Hepatocyte (in vitro differentiated cells): ENCODE measurements at regions not wholly inside any gene's neighbourhood (a gene's known extent, or its start where the extent isn't known, plus 50 kb on each side); places are given as distances from the start of the nearest gene placed in this dataset.

ENCODE experiments used
- DNase-seq: peaks from one replicate; pipeline ENCODE4 v3.0.0-alpha.2; 2016; ENCODE audit warnings: low spot score
- H2AFZ ChIP-seq: fragments of 200-600 bp; sonication (generic); 2 replicates; pipeline ENCODE4 v1.6.0; 2016; ENCODE audit warnings: antibody characterized with exemption, mild to moderate bottlenecking
- H3K27ac ChIP-seq: fragments of 200-600 bp; sonication (generic); 2 replicates; pipeline ENCODE4 v1.5.1; 2016; ENCODE audit warnings: mild to moderate bottlenecking
- H3K27me3 ChIP-seq: fragments of 200-600 bp; sonication (generic); 2 replicates; pipeline ENCODE4 v1.6.1; 2016
- H3K36me3 ChIP-seq: fragments of 200-600 bp; sonication (generic); replicated peaks from 2 replicates; pipeline ENCODE4 v1.5.1; 2016; ENCODE audit warnings: low read depth; ENCODE audit not compliant: insufficient read depth
- H3K4me1 ChIP-seq: fragments of 200-600 bp; sonication (generic); 2 replicates; pipeline ENCODE4 v1.5.1; 2016; ENCODE audit warnings: mild to moderate bottlenecking, moderate library complexity; ENCODE audit not compliant: insufficient read depth
- H3K4me2 ChIP-seq: fragments of 200-600 bp; sonication (generic); 2 replicates; pipeline ENCODE4 v1.6.0; 2016
- H3K4me3 ChIP-seq: fragments of 200-600 bp; sonication (generic); 2 replicates; pipeline ENCODE4 v1.5.1; 2016; ENCODE audit warnings: mild to moderate bottlenecking
- H3K79me2 ChIP-seq: fragments of 200-600 bp; sonication (generic); 2 replicates; pipeline ENCODE4 v1.6.0; 2017; ENCODE audit warnings: mild to moderate bottlenecking
- H3K9me2 ChIP-seq: fragments of 200-600 bp; sonication (generic); replicated peaks from 2 replicates; pipeline ENCODE4 v1.6.0; 2017; ENCODE audit warnings: mild to moderate bottlenecking; ENCODE audit not compliant: insufficient read depth
- H3K9me3 ChIP-seq: fragments of 200-600 bp; sonication (generic); 2 replicates; pipeline ENCODE4 v1.5.1; 2016; ENCODE audit warnings: low read depth, mild to moderate bottlenecking
- H4K20me1 ChIP-seq: fragments of 200-600 bp; sonication (generic); 2 replicates; pipeline ENCODE4 v1.6.0; 2016; ENCODE audit warnings: mild to moderate bottlenecking; ENCODE audit not compliant: insufficient read depth, poor library complexity, severe bottlenecking
- EZH2 ChIP-seq: fragments of 200-600 bp; sonication (generic); IDR thresholded peaks from 2 replicates; pipeline ENCODE4 v1.6.1; 2016; ENCODE audit warnings: antibody characterized with exemption, mild to moderate bottlenecking, borderline replicate concordance
- EZH2phosphoT487 ChIP-seq: fragments of 200-600 bp; sonication (generic); IDR thresholded peaks from one replicate; pipeline ENCODE4 v1.6.1; 2018; ENCODE audit warnings: antibody characterized with exemption, mild to moderate bottlenecking, low read depth, moderate library complexity; ENCODE audit not compliant: unreplicated experiment, severe bottlenecking
- WGBS: methylation state at CpG from one replicate; pipeline ENCODE4 v1.1.6; 2016; ENCODE audit warnings: low lambda C conversion rate; ENCODE audit errors: missing lambda C conversion rate; 5-methylcytosine and 5-hydroxymethylcytosine counted together
- TF ChIP-seq, protein P1 (sequence below): fragments of 200-600 bp; sonication (generic); IDR thresholded peaks from 2 replicates; pipeline ENCODE4 v1.5.1; 2016; ENCODE audit warnings: antibody characterized with exemption, mild to moderate bottlenecking; ENCODE audit not compliant: poor library complexity

DNA sequence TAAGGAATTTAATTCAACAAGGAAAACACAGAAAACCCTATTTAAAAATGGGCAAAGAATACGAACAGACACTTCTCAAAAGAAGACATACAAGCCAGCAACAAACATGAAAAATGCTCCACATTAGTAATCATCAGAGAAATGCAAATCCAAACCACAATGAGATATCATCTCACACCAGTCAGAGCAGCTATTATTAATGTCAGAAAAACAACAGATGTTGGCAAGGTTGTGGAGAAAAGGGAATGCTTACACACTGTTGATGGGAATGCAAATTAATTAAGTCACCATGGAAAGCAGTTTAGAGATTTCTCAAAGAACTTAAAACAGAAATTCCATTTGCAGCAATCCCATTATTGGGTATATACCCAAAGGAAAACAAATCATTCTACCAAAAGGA, 55.2 kb downstream of the GCC1 start:
- no peak for DNase-seq
- H3K27ac ChIP-seq, result no peak overlapping the region
- no peaks in the 10 kb centered on the region for H3K9me2 ChIP-seq
- no peak for TF ChIP-seq EZH2phosphoT487
- TF ChIP-seq, protein P1, sequence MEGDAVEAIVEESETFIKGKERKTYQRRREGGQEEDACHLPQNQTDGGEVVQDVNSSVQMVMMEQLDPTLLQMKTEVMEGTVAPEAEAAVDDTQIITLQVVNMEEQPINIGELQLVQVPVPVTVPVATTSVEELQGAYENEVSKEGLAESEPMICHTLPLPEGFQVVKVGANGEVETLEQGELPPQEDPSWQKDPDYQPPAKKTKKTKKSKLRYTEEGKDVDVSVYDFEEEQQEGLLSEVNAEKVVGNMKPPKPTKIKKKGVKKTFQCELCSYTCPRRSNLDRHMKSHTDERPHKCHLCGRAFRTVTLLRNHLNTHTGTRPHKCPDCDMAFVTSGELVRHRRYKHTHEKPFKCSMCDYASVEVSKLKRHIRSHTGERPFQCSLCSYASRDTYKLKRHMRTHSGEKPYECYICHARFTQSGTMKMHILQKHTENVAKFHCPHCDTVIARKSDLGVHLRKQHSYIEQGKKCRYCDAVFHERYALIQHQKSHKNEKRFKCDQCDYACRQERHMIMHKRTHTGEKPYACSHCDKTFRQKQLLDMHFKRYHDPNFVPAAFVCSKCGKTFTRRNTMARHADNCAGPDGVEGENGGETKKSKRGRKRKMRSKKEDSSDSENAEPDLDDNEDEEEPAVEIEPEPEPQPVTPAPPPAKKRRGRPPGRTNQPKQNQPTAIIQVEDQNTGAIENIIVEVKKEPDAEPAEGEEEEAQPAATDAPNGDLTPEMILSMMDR, result no peak
- TF ChIP-seq EZH2, result no peak
- H3K36me3 ChIP-seq, result no peaks in the 10 kb centered on the region
- no peak overlapping the region for H3K4me2 ChIP-seq
- WGBS, result 82% methylated on average over 1 of the region's 1 CpG
- no peak overlapping the region for H3K4me3 ChIP-seq
- H2AFZ ChIP-seq, result no peak overlapping the region
- no peaks in the 10 kb centered on the region for H3K9me3 ChIP-seq
- H3K4me1 ChIP-seq, result no peaks in the 10 kb centered on the region
- H3K27me3 ChIP-seq, result peaks cover 2% of the 10 kb centered on the region
- H4K20me1 ChIP-seq, result no peaks in the 10 kb centered on the region
- no peaks in the 10 kb centered on the region for H3K79me2 ChIP-seq

DNA sequence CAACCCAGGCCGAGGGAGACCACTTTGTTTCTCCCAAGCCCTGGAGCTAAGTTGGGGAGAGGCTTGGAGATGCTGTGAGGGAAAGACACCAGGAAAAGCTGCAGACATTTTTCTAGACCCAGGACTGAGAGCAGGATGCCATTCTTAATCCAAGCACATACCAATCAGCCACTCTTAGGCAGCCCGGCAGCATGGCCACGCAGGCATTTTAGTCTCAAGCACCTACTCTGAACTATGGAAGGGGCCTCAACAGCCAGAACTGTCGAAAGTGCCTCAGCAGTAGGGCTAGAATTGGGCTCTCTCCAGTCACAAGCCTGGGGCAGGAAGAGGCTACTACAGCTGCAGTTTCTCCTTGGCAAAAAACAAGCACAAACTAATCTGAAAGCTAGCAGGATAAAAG, 57.8 kb downstream of the GCC1 start:
- 62% methylated on average over 4 of the region's 4 CpGs for WGBS
- no peak overlapping the region for H3K4me2 ChIP-seq
- DNase-seq, result no peak
- H3K9me3 ChIP-seq, result no peaks in the 10 kb centered on the region
- H3K27ac ChIP-seq, result no peak overlapping the region
- no peaks in the 10 kb centered on the region for H3K9me2 ChIP-seq
- H2AFZ ChIP-seq, result no peak overlapping the region
- no peaks in the 10 kb centered on the region for H3K79me2 ChIP-seq
- H4K20me1 ChIP-seq, result no peaks in the 10 kb centered on the region
- no peaks in the 10 kb centered on the region for H3K27me3 ChIP-seq
- TF ChIP-seq EZH2phosphoT487, result no peak
- no peak for TF ChIP-seq EZH2
- TF ChIP-seq, protein P1, result no peak
- H3K4me1 ChIP-seq, result no peaks in the 10 kb centered on the region
- H3K36me3 ChIP-seq, result no peaks in the 10 kb centered on the region
- no peak overlapping the region for H3K4me3 ChIP-seq

DNA sequence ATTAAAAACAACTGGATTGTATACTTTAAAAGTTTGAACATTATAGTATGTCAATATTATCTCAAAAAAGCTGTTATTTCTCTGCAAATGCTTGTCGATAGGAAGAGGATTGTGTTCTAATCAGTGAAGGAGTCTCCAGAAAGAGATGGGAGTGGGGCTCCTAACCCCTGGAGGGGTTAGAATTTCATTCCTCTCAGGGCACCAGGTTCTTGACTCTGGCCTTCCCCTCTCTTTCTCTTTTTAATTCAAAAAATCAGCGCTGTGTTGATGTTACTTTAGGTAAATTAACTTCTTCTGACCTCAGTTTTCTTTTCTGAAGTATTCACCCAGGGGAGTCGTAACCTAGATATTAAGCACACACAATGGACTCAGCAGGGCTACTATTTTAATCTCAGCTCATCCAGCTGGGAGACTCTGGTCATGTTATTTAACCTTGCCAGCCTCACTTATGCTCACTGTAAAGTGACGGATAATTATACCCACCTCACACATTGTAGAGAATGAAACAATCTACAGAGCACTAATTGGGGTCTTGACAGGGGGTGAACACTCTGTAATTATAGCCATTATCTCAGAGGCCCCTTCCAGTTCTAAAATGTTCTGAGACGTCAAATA, 59.4 kb downstream of the GCC1 start:
- H3K9me2 ChIP-seq, result no peaks in the 10 kb centered on the region
- TF ChIP-seq, protein P1, result no peak
- no peak for TF ChIP-seq EZH2
- H3K4me3 ChIP-seq, result no peak overlapping the region
- H2AFZ ChIP-seq, result no peak overlapping the region
- H3K9me3 ChIP-seq, result no peaks in the 10 kb centered on the region
- DNase-seq, result no peak
- H3K27me3 ChIP-seq, result no peaks in the 10 kb centered on the region
- no peak overlapping the region for H3K27ac ChIP-seq
- H3K4me1 ChIP-seq, result no peaks in the 10 kb centered on the region
- WGBS, result 61% methylated on average over 5 of the region's 5 CpGs
- no peaks in the 10 kb centered on the region for H3K79me2 ChIP-seq
- H4K20me1 ChIP-seq, result no peaks in the 10 kb centered on the region
- H3K36me3 ChIP-seq, result no peaks in the 10 kb centered on the region
- no peak overlapping the region for H3K4me2 ChIP-seq

DNA sequence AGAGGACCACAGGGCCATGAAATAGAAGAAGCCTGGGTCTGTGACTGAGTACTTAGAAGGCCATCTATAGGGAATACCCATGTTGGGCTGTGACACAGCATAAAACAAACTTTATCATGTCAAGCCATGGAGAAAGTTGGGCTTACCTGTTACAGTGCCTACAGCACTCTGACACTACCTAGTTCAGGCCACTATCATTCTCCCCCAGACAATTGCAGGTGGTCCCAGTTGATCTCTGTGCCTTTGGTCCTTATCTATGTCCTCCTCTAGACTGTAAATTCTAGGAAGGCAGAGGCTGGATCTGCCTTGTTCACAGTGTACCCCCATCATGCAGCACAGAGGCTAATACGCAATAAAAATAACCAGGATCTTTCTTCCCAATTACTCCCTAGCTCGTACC, 69.1 kb downstream of the GCC1 start:
- WGBS, result 83% methylated on average over 2 of the region's 2 CpGs

More for the DNA sequence above, 69.1 kb downstream of the GCC1 start:
- no peaks in the 10 kb centered on the region for H3K79me2 ChIP-seq
- no peaks in the 10 kb centered on the region for H3K9me2 ChIP-seq
- DNase-seq, result no peak
- TF ChIP-seq EZH2, result no peak
- TF ChIP-seq, protein P1, result no peak
- no peak for TF ChIP-seq EZH2phosphoT487
- no peak overlapping the region for H3K4me3 ChIP-seq
- H3K9me3 ChIP-seq, result no peaks in the 10 kb centered on the region
- no peak overlapping the region for H3K27ac ChIP-seq
- no peaks in the 10 kb centered on the region for H3K36me3 ChIP-seq
- H3K4me2 ChIP-seq, result no peak overlapping the region
- H2AFZ ChIP-seq, result no peak overlapping the region
- H3K4me1 ChIP-seq, result no peaks in the 10 kb centered on the region
- no peaks in the 10 kb centered on the region for H4K20me1 ChIP-seq
- peaks cover 13% of the 10 kb centered on the region for H3K27me3 ChIP-seq
